Adrenal gland (tissue), 5 donors: ENCODE measurements at regions not wholly inside any gene's neighbourhood (a gene's known extent, or its start where the extent isn't known, plus 50 kb on each side); places are given as distances from the start of the nearest gene placed in this dataset.

ENCODE experiments used
- POLR2A ChIP-seq, 2 donors: fragments of 450-650 bp; IDR thresholded peaks; one replicate each; pipeline ENCODE4 v1.6.1; 2017; ENCODE audit warnings: antibody characterized with exemption in 2 of 2, mild to moderate bottlenecking in 2 of 2, moderate library complexity in 1 of 2
- TF ChIP-seq, protein P1 (sequence below), 6 experiments: fragments of 450-650 bp in 4 of 6; fragments of 200-600 bp in 2 of 6; sonication (generic) in 1 of 6; IDR thresholded peaks; 1 replicate in 5 of 6; 2 replicates in 1 of 6; pipeline versions ENCODE4 v1.5.1 to v1.8.0; 2016 to 2021; ENCODE audit warnings: antibody characterized with exemption in 6 of 6, mild to moderate bottlenecking in 2 of 6, moderate library complexity in 1 of 6
- donor health status: DM: no; HTN: no; CAD: no.

- no peak for TF ChIP-seq POLR2A (IDR thresholded peaks at IDR 0.05)
- TF ChIP-seq, protein P1, sequence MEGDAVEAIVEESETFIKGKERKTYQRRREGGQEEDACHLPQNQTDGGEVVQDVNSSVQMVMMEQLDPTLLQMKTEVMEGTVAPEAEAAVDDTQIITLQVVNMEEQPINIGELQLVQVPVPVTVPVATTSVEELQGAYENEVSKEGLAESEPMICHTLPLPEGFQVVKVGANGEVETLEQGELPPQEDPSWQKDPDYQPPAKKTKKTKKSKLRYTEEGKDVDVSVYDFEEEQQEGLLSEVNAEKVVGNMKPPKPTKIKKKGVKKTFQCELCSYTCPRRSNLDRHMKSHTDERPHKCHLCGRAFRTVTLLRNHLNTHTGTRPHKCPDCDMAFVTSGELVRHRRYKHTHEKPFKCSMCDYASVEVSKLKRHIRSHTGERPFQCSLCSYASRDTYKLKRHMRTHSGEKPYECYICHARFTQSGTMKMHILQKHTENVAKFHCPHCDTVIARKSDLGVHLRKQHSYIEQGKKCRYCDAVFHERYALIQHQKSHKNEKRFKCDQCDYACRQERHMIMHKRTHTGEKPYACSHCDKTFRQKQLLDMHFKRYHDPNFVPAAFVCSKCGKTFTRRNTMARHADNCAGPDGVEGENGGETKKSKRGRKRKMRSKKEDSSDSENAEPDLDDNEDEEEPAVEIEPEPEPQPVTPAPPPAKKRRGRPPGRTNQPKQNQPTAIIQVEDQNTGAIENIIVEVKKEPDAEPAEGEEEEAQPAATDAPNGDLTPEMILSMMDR (IDR thresholded peaks at IDR 0.05), result no peak
These were observed 462.9 kb upstream of the SGO1 start for GRCh38 chr3:20648921-20649381.
